DOHH2 (cell line): ENCODE measurements at regions not wholly inside any gene's neighbourhood (a gene's known extent, or its start where the extent isn't known, plus 50 kb on each side); places are given as distances from the start of the nearest gene placed in this dataset.

Experiments used
- H3F3A ChIP-seq: fragments of 200-600 bp; sonication (generic), shearing (Covaris generic); 2 replicates; pipeline ENCODE4 v1.6.0; 2016; ENCODE audit warnings: antibody characterized with exemption, mild to moderate bottlenecking; ENCODE audit not compliant: control insufficient read depth, insufficient read depth
- H3K27ac ChIP-seq: fragments of 200-600 bp; sonication (generic); 2 replicates; pipeline ENCODE4 v1.5.1; 2014; ENCODE audit warnings: low read depth, mild to moderate bottlenecking, low read length, moderate library complexity
- H3K27me3 ChIP-seq: fragments of 200-600 bp; sonication (generic); 2 replicates; pipeline ENCODE4 v1.6.1; 2014; ENCODE audit warnings: mild to moderate bottlenecking, low read length, mixed read lengths; ENCODE audit not compliant: control insufficient read depth
- H3K36me3 ChIP-seq: fragments of 200-600 bp; sonication (generic); 2 replicates; pipeline ENCODE4 v1.6.1; 2014; ENCODE audit warnings: mild to moderate bottlenecking, low read length, moderate library complexity, mixed read lengths; ENCODE audit not compliant: control insufficient read depth
- H3K4me1 ChIP-seq: fragments of 200-600 bp; sonication (generic); 2 replicates; pipeline ENCODE4 v1.6.1; 2014; ENCODE audit warnings: mild to moderate bottlenecking, low read length, mixed read lengths; ENCODE audit not compliant: control insufficient read depth
- H3K4me2 ChIP-seq: fragments of 200-600 bp; sonication (generic); 2 replicates; pipeline ENCODE4 v1.6.0; 2014; ENCODE audit warnings: mild to moderate bottlenecking, low read length, moderate library complexity
- H3K4me3 ChIP-seq: fragments of 200-600 bp; sonication (generic); 2 replicates; pipeline ENCODE4 v1.5.1; 2014; ENCODE audit warnings: mild to moderate bottlenecking, low read length, mixed read lengths
- H3K79me2 ChIP-seq: fragments of 200-600 bp; sonication (generic); 2 replicates; pipeline ENCODE4 v1.6.1; 2014; ENCODE audit warnings: mild to moderate bottlenecking, low read length, mixed read lengths; ENCODE audit not compliant: control insufficient read depth
- H3K9me2 ChIP-seq: fragments of 200-600 bp; sonication (generic); replicated peaks from 2 replicates; pipeline ENCODE4 v1.6.1; 2014; ENCODE audit warnings: mild to moderate bottlenecking, low read length, mixed read lengths; ENCODE audit not compliant: control insufficient read depth
- H3K9me3 ChIP-seq: fragments of 200-600 bp; sonication (generic); 2 replicates; pipeline ENCODE4 v1.6.1; 2014; ENCODE audit warnings: antibody characterized with exemption, low read length, mixed read lengths; ENCODE audit not compliant: control insufficient read depth, insufficient read depth
- H4K20me1 ChIP-seq: fragments of 200-600 bp; sonication (generic); 2 replicates; pipeline ENCODE4 v1.6.0; 2014; ENCODE audit warnings: low read depth, mild to moderate bottlenecking, antibody characterized with exemption, low read length, moderate library complexity; ENCODE audit not compliant: control insufficient read depth, insufficient read depth
- EZH2phosphoT487 ChIP-seq: fragments of 200-600 bp; sonication (generic); IDR thresholded peaks from 2 replicates; pipeline ENCODE4 v1.6.1; 2017; ENCODE audit warnings: borderline replicate concordance, mild to moderate bottlenecking, antibody characterized with exemption, low read length, moderate library complexity, mixed read lengths
- TF ChIP-seq, protein P1 (sequence below): fragments of 200-600 bp; sonication (generic); IDR thresholded peaks from one replicate; pipeline ENCODE4 v1.5.1; 2014; ENCODE audit warnings: antibody characterized with exemption, mild to moderate bottlenecking, low read depth, low read length; ENCODE audit not compliant: poor library complexity, severe bottlenecking

- no peaks in the 10 kb centered on the region for H3K36me3 ChIP-seq
Measured at GRCh38 chr2:149645391-149645790, 57.8 kb upstream of the MMADHC start.

More at GRCh38 chr2:149645391-149645790, 57.8 kb upstream of the MMADHC start:
- H3K9me2 ChIP-seq = no peaks in the 10 kb centered on the region
- no peaks in the 10 kb centered on the region for H3K9me3 ChIP-seq
- H3K27ac ChIP-seq = no peak overlapping the region
- no peaks in the 10 kb centered on the region for H4K20me1 ChIP-seq
- no peak overlapping the region for H3K4me3 ChIP-seq
- no peak for TF ChIP-seq EZH2phosphoT487
- TF ChIP-seq, protein P1, sequence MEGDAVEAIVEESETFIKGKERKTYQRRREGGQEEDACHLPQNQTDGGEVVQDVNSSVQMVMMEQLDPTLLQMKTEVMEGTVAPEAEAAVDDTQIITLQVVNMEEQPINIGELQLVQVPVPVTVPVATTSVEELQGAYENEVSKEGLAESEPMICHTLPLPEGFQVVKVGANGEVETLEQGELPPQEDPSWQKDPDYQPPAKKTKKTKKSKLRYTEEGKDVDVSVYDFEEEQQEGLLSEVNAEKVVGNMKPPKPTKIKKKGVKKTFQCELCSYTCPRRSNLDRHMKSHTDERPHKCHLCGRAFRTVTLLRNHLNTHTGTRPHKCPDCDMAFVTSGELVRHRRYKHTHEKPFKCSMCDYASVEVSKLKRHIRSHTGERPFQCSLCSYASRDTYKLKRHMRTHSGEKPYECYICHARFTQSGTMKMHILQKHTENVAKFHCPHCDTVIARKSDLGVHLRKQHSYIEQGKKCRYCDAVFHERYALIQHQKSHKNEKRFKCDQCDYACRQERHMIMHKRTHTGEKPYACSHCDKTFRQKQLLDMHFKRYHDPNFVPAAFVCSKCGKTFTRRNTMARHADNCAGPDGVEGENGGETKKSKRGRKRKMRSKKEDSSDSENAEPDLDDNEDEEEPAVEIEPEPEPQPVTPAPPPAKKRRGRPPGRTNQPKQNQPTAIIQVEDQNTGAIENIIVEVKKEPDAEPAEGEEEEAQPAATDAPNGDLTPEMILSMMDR = no peak
- H3K27me3 ChIP-seq = no peaks in the 10 kb centered on the region
- no peaks in the 10 kb centered on the region for H3K79me2 ChIP-seq
- H3F3A ChIP-seq = no peaks in the 10 kb centered on the region
- H3K4me1 ChIP-seq = no peaks in the 10 kb centered on the region
- H3K4me2 ChIP-seq = no peak overlapping the region
